SK-N-MC (cell line): ENCODE measurements at regions not wholly inside any gene's neighbourhood (a gene's known extent, or its start where the extent isn't known, plus 50 kb on each side); places are given as distances from the start of the nearest gene placed in this dataset.

Experiments
- EZH2 ChIP-seq: fragments of 200-600 bp; sonication (generic); IDR thresholded peaks from one replicate; pipeline ENCODE4 v1.6.1; 2017; ENCODE audit warnings: antibody characterized with exemption
- FOXP2 ChIP-seq: optimal IDR thresholded peaks from 2 replicates; pipeline ENCODE3; 2011; ENCODE audit warnings: mild to moderate bottlenecking, moderate library complexity; ENCODE audit not compliant: insufficient read depth; ENCODE audit errors: extremely low read length, control extremely low read depth
- POLR2AphosphoS5 ChIP-seq: IDR thresholded peaks from 2 replicates; pipeline ENCODE4 v1.6.1; 2012; ENCODE audit warnings: mild to moderate bottlenecking, low read depth, low read length, borderline replicate concordance

- TF ChIP-seq POLR2AphosphoS5 (no peak), EZH2 (no peak), FOXP2 (no peak)
Observed at GRCh38 chr5:2001300-2001699, 118.6 kb upstream of the IRX4 start.
